OCI-LY3 (cell line): ENCODE measurements at regions not wholly inside any gene's neighbourhood (a gene's known extent, or its start where the extent isn't known, plus 50 kb on each side); places are given as distances from the start of the nearest gene placed in this dataset.

Experiments
- H2AFZ ChIP-seq: fragments of 200-600, 300-600 bp; shearing (Covaris generic); 2 replicates; pipeline ENCODE4 v1.6.0; 2014; ENCODE audit warnings: antibody characterized with exemption, low read depth, low read length
- H3K27ac ChIP-seq: fragments of 200-600, 300-600 bp; sonication (generic); 2 replicates; pipeline ENCODE4 v1.5.1; 2014; ENCODE audit warnings: mild to moderate bottlenecking, low read length, moderate library complexity, mixed read lengths
- H3K27me3 ChIP-seq: fragments of 200-600, 300-600 bp; sonication (generic); 2 replicates; pipeline ENCODE4 v1.6.1; 2014; ENCODE audit warnings: low read depth, low read length, mixed read lengths
- H3K36me3 ChIP-seq: fragments of 200-600, 300-600 bp; sonication (generic); replicated peaks from 2 replicates; pipeline ENCODE3; 2014; ENCODE audit warnings: low read depth, low read length, mixed read lengths
- H3K4me1 ChIP-seq: fragments of 300-600, 200-600 bp; sonication (generic); 2 replicates; pipeline ENCODE4 v1.6.1; 2014; ENCODE audit warnings: low read length, mixed read lengths
- H3K4me2 ChIP-seq: fragments of 200-600, 300-600 bp; sonication (generic); 2 replicates; pipeline ENCODE4 v1.6.1; 2014; ENCODE audit warnings: low read length, mixed read lengths
- H3K4me3 ChIP-seq: fragments of 300-600, 200-600 bp; sonication (generic); 2 replicates; pipeline ENCODE4 v1.5.1; 2014; ENCODE audit warnings: antibody characterized with exemption, mild to moderate bottlenecking, low read length, moderate library complexity
- H3K79me2 ChIP-seq: fragments of 300-600, 200-600 bp; shearing (Covaris generic); 2 replicates; pipeline ENCODE4 v1.6.1; 2014; ENCODE audit warnings: mild to moderate bottlenecking, low read length, mixed read lengths
- H3K9ac ChIP-seq: fragments of 300-600, 200-600 bp; shearing (Covaris generic); 2 replicates; pipeline ENCODE4 v1.6.0; 2014; ENCODE audit warnings: mild to moderate bottlenecking, low read length, moderate library complexity
- H3K9me3 ChIP-seq: fragments of 200-600, 300-600 bp; shearing (Covaris generic); 2 replicates; pipeline ENCODE4 v1.6.1; 2014; ENCODE audit warnings: low read length, mixed read lengths; ENCODE audit not compliant: insufficient read depth
- H4K20me1 ChIP-seq: fragments of 200-600, 300-600 bp; sonication (generic); 2 replicates; pipeline ENCODE4 v1.6.1; 2016; ENCODE audit warnings: low read length, mixed read lengths; ENCODE audit not compliant: insufficient read depth
- CTCF ChIP-seq: fragments of 200-600, 300-600 bp; sonication (generic); IDR thresholded peaks from 2 replicates; pipeline ENCODE4 v1.5.1; 2014; ENCODE audit warnings: antibody characterized with exemption, low read length, low read depth
- EZH2phosphoT487 ChIP-seq: fragments of 200-600 bp; shearing (Covaris generic); IDR thresholded peaks from 2 replicates; pipeline ENCODE4 v1.6.1; 2018; ENCODE audit warnings: antibody characterized with exemption, mixed run types, low read depth

- Histone ChIP-seq H3K4me1 (no peaks in the 10 kb centered on the region; the same call in 1 of the 2 replicates), H3K4me2 (peak overlapping the region; percentile 24; the same call in 1 of the 2 replicates), H3K9me3 (no peaks in the 10 kb centered on the region), H2AFZ (peak overlapping the region; percentile 89), H3K27me3 (no peaks in the 10 kb centered on the region), H4K20me1 (no peaks in the 10 kb centered on the region), H3K27ac (no peak overlapping the region), H3K79me2 (no peaks in the 10 kb centered on the region), H3K36me3 (no peaks in the 10 kb centered on the region), H3K4me3 (no peak overlapping the region), H3K9ac (no peak overlapping the region; the same call in 1 of the 2 replicates)
- no peak for TF ChIP-seq CTCF
- TF ChIP-seq EZH2phosphoT487, result no peak
These were observed 879.5 kb downstream of the TECRL start for GRCh38 chr4:63529581-63530337.

GRCh38 chr4:63528256-63528991, 880.8 kb downstream of the TECRL start:
- no peaks in the 10 kb centered on the region for H3K79me2 ChIP-seq
- TF ChIP-seq EZH2phosphoT487, result no peak
- TF ChIP-seq CTCF, result peak; percentile 63
- H3K9me3 ChIP-seq, result no peaks in the 10 kb centered on the region
- no peak overlapping the region for H3K4me3 ChIP-seq
- H2AFZ ChIP-seq, result peak overlapping the region; percentile 67; the same call in 1 of the 2 replicates
- no peaks in the 10 kb centered on the region; the same call in 1 of the 2 replicates for H3K4me1 ChIP-seq
- peak overlapping the region; percentile 41 for H3K4me2 ChIP-seq
- H3K27me3 ChIP-seq, result no peaks in the 10 kb centered on the region
- H4K20me1 ChIP-seq, result no peaks in the 10 kb centered on the region
- no peak overlapping the region; the same call in 1 of the 2 replicates for H3K9ac ChIP-seq
- H3K27ac ChIP-seq, result no peak overlapping the region
- H3K36me3 ChIP-seq, result no peaks in the 10 kb centered on the region

GRCh38 chr4:63526251-63526650, 883.0 kb downstream of the TECRL start:
- no peaks in the 10 kb centered on the region for H4K20me1 ChIP-seq
- H3K9ac ChIP-seq, result no peak overlapping the region
- no peak overlapping the region for H3K27ac ChIP-seq
- no peaks in the 10 kb centered on the region for H3K9me3 ChIP-seq
- H3K27me3 ChIP-seq, result no peaks in the 10 kb centered on the region
- H3K4me2 ChIP-seq, result no peak overlapping the region
- no peaks in the 10 kb centered on the region for H3K36me3 ChIP-seq
- H3K4me3 ChIP-seq, result no peak overlapping the region
- H3K4me1 ChIP-seq, result no peaks in the 10 kb centered on the region; the same call in 1 of the 2 replicates
- no peak for TF ChIP-seq EZH2phosphoT487
- no peak for TF ChIP-seq CTCF
- no peaks in the 10 kb centered on the region for H3K79me2 ChIP-seq
- peak overlapping the region; percentile 36; the same call in 1 of the 2 replicates for H2AFZ ChIP-seq

- H2AFZ ChIP-seq, result no peak overlapping the region
- no peaks in the 10 kb centered on the region for H3K9me3 ChIP-seq
- H3K9ac ChIP-seq, result no peak overlapping the region
- H3K4me1 ChIP-seq, result no peaks in the 10 kb centered on the region; the same call in 1 of the 2 replicates
- no peaks in the 10 kb centered on the region for H3K27me3 ChIP-seq
- H3K4me3 ChIP-seq, result no peak overlapping the region
- no peak overlapping the region for H3K4me2 ChIP-seq
- no peaks in the 10 kb centered on the region for H4K20me1 ChIP-seq
- TF ChIP-seq CTCF (no peak), EZH2phosphoT487 (no peak)
- no peaks in the 10 kb centered on the region for H3K36me3 ChIP-seq
- H3K27ac ChIP-seq, result no peak overlapping the region
- no peaks in the 10 kb centered on the region for H3K79me2 ChIP-seq
These were observed 884.5 kb downstream of the TECRL start for GRCh38 chr4:63524764-63525163.
